ENCODE measurements at regions not wholly inside any gene's neighbourhood (a gene's known extent, or its start where the extent isn't known, plus 50 kb on each side); places are given as distances from the start of the nearest gene placed in this dataset.

DNA sequence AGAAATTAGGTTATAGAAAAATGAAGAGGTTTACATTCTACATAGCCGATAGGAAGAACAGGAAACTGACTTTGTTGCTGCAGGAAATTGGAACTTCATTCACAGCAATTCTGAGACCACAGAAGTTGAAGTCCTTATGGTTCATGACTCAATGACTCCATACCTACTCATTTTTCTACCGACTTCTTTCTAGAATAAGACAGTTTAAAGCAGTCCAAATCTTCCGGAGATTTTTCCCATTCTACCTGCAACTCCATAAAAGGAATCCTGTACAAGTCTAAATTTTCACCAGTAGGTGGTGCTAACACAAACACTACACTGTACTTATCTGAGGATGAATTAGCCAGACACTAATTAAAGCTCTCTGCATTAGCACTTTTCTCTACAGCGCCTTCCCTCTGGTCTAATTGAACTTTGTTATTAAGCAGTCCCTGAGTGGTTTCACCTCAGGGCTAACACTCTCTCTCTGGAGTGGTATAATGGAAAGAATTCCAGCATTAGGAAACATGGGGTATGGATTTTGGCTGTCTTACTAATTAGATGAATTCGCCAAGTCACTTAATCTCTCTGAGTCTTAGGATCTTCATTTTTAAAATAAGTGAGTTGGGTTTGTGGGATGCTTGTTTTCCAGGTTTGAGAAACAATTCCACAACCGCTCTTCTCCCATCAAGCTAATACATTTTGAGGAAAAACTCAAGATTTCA is 167.9 kb downstream of the SMIM20 start:
- POLR2A ChIA-PET, result no interaction called here
- CTCF ChIA-PET, result no interaction called here

DNA sequence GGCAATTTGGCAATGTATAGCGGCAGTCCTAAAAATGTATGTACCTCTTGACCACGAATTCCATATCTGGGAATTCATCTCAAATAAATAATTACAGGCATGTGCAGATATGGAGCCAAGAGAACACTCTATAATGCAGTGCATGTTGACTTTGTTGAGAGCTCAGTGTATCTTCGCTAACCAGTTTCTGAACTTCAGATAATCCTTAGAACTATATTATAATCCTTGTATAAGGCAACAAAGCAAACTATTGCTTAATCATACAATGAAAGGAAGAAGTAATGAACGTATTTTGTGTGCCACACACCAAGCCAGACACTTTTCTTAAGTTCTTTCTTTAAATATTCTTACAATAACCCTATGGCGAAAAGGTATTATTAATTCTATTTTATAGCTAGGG is 168.5 kb downstream of the SMIM20 start:
- POLR2A ChIA-PET, result no interaction called here
- Histone ChIP-seq H3K36me3 (ENCODE audit: control insufficient read depth, insufficient read depth, low read length) (no peaks in the 10 kb centered on the region), H3K4me1 (ENCODE audit: control insufficient read depth, insufficient read depth, low read length) (peaks cover 6% of the 10 kb centered on the region), H3K27ac (ENCODE audit: low read length) (no peak overlapping the region), H3K9me3 (ENCODE audit: control insufficient read depth, insufficient read depth, low read depth, low read length) (no peaks in the 10 kb centered on the region), H3K27me3 (ENCODE audit: control insufficient read depth, insufficient read depth, low read length) (no peaks in the 10 kb centered on the region), H3K4me3 (ENCODE audit: low read depth in 2 of 2, low read length in 2 of 2) (no peak overlapping the region)
- no peak for ATAC-seq
- BruUV-seq (replicated peaks), result no TSS peak
- CTCF ChIA-PET, result interaction anchor here (0.5 kb wide), 1 partner anchor 12 kb away, joined by 7 read pairs; no protein-coding TSS in a partner anchor
- in situ Hi-C loops (cut with HindIII; ENCODE audit: low pct_unique_long_range_greater_than_20kb, low sequenced_read_pairs), result no loop called here
- no peak for TF ChIP-seq TCF7L2 (IDR thresholded peaks at IDR 0.05; ENCODE audit: low read depth, low read length)
- TF ChIP-seq SIN3A (IDR thresholded peaks at IDR 0.05; ENCODE audit: borderline replicate concordance, insufficient read depth, low read depth, low read length), result no peak
- no peak for TF ChIP-seq POLR2AphosphoS5 (IDR thresholded peaks at IDR 0.05; ENCODE audit: low read depth, low read length)
- TF ChIP-seq, protein P1, sequence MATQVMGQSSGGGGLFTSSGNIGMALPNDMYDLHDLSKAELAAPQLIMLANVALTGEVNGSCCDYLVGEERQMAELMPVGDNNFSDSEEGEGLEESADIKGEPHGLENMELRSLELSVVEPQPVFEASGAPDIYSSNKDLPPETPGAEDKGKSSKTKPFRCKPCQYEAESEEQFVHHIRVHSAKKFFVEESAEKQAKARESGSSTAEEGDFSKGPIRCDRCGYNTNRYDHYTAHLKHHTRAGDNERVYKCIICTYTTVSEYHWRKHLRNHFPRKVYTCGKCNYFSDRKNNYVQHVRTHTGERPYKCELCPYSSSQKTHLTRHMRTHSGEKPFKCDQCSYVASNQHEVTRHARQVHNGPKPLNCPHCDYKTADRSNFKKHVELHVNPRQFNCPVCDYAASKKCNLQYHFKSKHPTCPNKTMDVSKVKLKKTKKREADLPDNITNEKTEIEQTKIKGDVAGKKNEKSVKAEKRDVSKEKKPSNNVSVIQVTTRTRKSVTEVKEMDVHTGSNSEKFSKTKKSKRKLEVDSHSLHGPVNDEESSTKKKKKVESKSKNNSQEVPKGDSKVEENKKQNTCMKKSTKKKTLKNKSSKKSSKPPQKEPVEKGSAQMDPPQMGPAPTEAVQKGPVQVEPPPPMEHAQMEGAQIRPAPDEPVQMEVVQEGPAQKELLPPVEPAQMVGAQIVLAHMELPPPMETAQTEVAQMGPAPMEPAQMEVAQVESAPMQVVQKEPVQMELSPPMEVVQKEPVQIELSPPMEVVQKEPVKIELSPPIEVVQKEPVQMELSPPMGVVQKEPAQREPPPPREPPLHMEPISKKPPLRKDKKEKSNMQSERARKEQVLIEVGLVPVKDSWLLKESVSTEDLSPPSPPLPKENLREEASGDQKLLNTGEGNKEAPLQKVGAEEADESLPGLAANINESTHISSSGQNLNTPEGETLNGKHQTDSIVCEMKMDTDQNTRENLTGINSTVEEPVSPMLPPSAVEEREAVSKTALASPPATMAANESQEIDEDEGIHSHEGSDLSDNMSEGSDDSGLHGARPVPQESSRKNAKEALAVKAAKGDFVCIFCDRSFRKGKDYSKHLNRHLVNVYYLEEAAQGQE (IDR thresholded peaks at IDR 0.05; ENCODE audit: insufficient read depth in 1 of 2, low read depth in 2 of 2, low read length in 1 of 2), result no peak
- TF ChIP-seq, protein P2, sequence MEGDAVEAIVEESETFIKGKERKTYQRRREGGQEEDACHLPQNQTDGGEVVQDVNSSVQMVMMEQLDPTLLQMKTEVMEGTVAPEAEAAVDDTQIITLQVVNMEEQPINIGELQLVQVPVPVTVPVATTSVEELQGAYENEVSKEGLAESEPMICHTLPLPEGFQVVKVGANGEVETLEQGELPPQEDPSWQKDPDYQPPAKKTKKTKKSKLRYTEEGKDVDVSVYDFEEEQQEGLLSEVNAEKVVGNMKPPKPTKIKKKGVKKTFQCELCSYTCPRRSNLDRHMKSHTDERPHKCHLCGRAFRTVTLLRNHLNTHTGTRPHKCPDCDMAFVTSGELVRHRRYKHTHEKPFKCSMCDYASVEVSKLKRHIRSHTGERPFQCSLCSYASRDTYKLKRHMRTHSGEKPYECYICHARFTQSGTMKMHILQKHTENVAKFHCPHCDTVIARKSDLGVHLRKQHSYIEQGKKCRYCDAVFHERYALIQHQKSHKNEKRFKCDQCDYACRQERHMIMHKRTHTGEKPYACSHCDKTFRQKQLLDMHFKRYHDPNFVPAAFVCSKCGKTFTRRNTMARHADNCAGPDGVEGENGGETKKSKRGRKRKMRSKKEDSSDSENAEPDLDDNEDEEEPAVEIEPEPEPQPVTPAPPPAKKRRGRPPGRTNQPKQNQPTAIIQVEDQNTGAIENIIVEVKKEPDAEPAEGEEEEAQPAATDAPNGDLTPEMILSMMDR (IDR thresholded peaks at IDR 0.05), result no peak
- intact Hi-C loops (cut with micrococcal nuclease; ENCODE audit: unreplicated experiment), result no loop called here
- no peak for DNase-seq (ENCODE audit: low read depth, low spot score)

More for the DNA sequence above, 167.9 kb downstream of the SMIM20 start:
- no TSS peak for BruUV-seq (replicated peaks)
- in situ Hi-C loops (cut with HindIII; ENCODE audit: low pct_unique_long_range_greater_than_20kb, low sequenced_read_pairs), result no loop called here
- TF ChIP-seq, protein P1 (IDR thresholded peaks at IDR 0.05; ENCODE audit: insufficient read depth in 1 of 2, low read depth in 2 of 2, low read length in 1 of 2), result no peak
- TF ChIP-seq, protein P2 (IDR thresholded peaks at IDR 0.05), result peak; percentile 54; the same call in 1 of the 2 replicates
- intact Hi-C loops (cut with micrococcal nuclease; ENCODE audit: unreplicated experiment), result no loop called here
- Histone ChIP-seq H3K4me3 (ENCODE audit: low read depth in 2 of 2, low read length in 2 of 2) (no peak overlapping the region), H3K4me1 (ENCODE audit: control insufficient read depth, insufficient read depth, low read length) (peaks cover 6% of the 10 kb centered on the region), H3K27ac (ENCODE audit: low read length) (no peak overlapping the region), H3K9me3 (ENCODE audit: control insufficient read depth, insufficient read depth, low read depth, low read length) (no peaks in the 10 kb centered on the region; the same call in 1 of the 2 replicates), H3K27me3 (ENCODE audit: control insufficient read depth, insufficient read depth, low read length) (no peaks in the 10 kb centered on the region), H3K36me3 (ENCODE audit: control insufficient read depth, insufficient read depth, low read length) (no peaks in the 10 kb centered on the region)
- ATAC-seq, result no peak
- DNase-seq (ENCODE audit: low read depth, low spot score), result no peak

Data from Panc1 (cell line).